Astrocyte (in vitro differentiated cells and primary cell): ENCODE measurements at regions not wholly inside any gene's neighbourhood (a gene's known extent, or its start where the extent isn't known, plus 50 kb on each side); places are given as distances from the start of the nearest gene placed in this dataset.
A peak's percentile ranks its signal among the peaks of the same experiment; 100 is the strongest.

Source experiments
- DNase-seq: peaks from one replicate; pipeline ENCODE4 v3.0.0-alpha.2; 2010; ENCODE audit warnings: low read depth
- FAIRE-seq: peaks from 2 replicates; lab custom pipeline; 2011; peaks lifted over from hg19 to GRCh38; lab: Jason Lieb, UNC
- H2AFZ ChIP-seq: 2 replicates; pipeline ENCODE4 v1.6.0; 2012; ENCODE audit warnings: low read depth, low read length, inconsistent platforms
- H3K27ac ChIP-seq: 2 replicates; pipeline ENCODE4 v1.5.1; 2011; ENCODE audit warnings: low read depth, low read length, inconsistent platforms
- H3K27me3 ChIP-seq: 2 replicates; pipeline ENCODE4 v1.6.0; 2011; ENCODE audit warnings: low read length, inconsistent platforms; ENCODE audit not compliant: insufficient read depth
- H3K36me3 ChIP-seq: 2 replicates; pipeline ENCODE4 v1.5.1; 2011; ENCODE audit warnings: low read length, inconsistent platforms; ENCODE audit not compliant: insufficient read depth
- H3K4me1 ChIP-seq: 2 replicates; pipeline ENCODE4 v1.5.1; 2011; ENCODE audit warnings: low read length, inconsistent platforms; ENCODE audit not compliant: insufficient read depth
- H3K4me2 ChIP-seq: 2 replicates; pipeline ENCODE4 v1.6.0; 2012; ENCODE audit warnings: low read length, inconsistent platforms
- H3K4me3 ChIP-seq: 2 replicates; pipeline ENCODE4 v1.5.1; 2011; ENCODE audit warnings: low read depth, mild to moderate bottlenecking, low read length, inconsistent platforms; ENCODE audit not compliant: insufficient read depth
- H3K79me2 ChIP-seq: 2 replicates; pipeline ENCODE4 v1.6.0; 2012; ENCODE audit warnings: mild to moderate bottlenecking, low read length, inconsistent platforms; ENCODE audit not compliant: insufficient read depth
- H3K9ac ChIP-seq: 2 replicates; pipeline ENCODE4 v1.6.0; 2012; ENCODE audit warnings: mild to moderate bottlenecking, low read length, inconsistent platforms
- H3K9me3 ChIP-seq: 2 replicates; pipeline ENCODE4 v1.5.1; 2012; ENCODE audit warnings: low read depth, mild to moderate bottlenecking, low read length, inconsistent platforms; ENCODE audit not compliant: insufficient read depth
- H4K20me1 ChIP-seq: 2 replicates; pipeline ENCODE4 v1.6.0; 2012; ENCODE audit warnings: low read length, inconsistent platforms; ENCODE audit not compliant: insufficient read depth
- H3K27ac Mint-ChIP-seq: one replicate; pipeline ENCODE4 v1.8.0; 2021; ENCODE audit warnings: mild to moderate bottlenecking, mixed read lengths; ENCODE audit not compliant: unreplicated experiment
- H3K27me3 Mint-ChIP-seq: one replicate; pipeline ENCODE4 v1.8.0; 2021; ENCODE audit warnings: low read depth, mixed read lengths; ENCODE audit not compliant: unreplicated experiment
- H3K36me3 Mint-ChIP-seq: one replicate; pipeline ENCODE4 v1.8.0; 2021; ENCODE audit warnings: low read depth, mixed read lengths; ENCODE audit not compliant: unreplicated experiment
- H3K4me1 Mint-ChIP-seq: one replicate; pipeline ENCODE4 v1.8.0; 2021; ENCODE audit warnings: low read depth, mixed read lengths; ENCODE audit not compliant: unreplicated experiment
- H3K4me3 Mint-ChIP-seq: one replicate; pipeline ENCODE4 v1.8.0; 2021; ENCODE audit warnings: mild to moderate bottlenecking, moderate library complexity, mixed read lengths; ENCODE audit not compliant: unreplicated experiment
- H3K9me3 Mint-ChIP-seq: one replicate; pipeline ENCODE4 v1.8.0; 2021; ENCODE audit warnings: mild to moderate bottlenecking, mixed read lengths; ENCODE audit not compliant: unreplicated experiment
- EZH2 ChIP-seq: IDR thresholded peaks from 2 replicates; pipeline ENCODE4 v1.6.1; 2012; ENCODE audit warnings: mild to moderate bottlenecking, low read length, inconsistent platforms; ENCODE audit not compliant: insufficient read depth
- TF ChIP-seq, protein P1 (sequence below): IDR thresholded peaks from 2 replicates; pipeline ENCODE4 v1.5.1; 2011; ENCODE audit warnings: low read depth, mild to moderate bottlenecking, inconsistent platforms, low read length, moderate library complexity; ENCODE audit not compliant: insufficient read depth

DNA sequence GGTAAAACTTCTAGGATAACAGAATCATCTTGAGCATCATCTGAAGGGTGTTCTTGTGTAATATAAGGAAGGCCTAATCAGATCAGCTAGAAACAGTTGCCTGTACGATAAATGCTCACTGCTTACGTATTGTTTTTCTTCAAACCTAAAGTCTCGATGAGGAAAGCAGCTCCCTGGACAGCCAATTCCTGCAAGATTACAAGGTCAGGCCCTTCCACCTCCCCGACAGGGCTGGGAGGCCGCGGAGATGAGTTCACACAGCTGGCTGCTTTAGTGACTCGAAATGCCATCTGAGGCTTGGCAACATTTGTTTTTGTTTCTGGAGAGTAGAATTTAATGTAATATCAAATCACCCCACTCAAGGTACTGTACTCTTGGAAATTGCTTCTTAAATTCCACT, 95.1 kb upstream of the PFKP start:
- FAIRE-seq (no peak), DNase-seq (no peak)
- Mint-ChIP-seq H3K27ac (peak overlapping the region; percentile 75), H3K4me3 (no peak overlapping the region), H3K36me3 (no peaks in the 10 kb centered on the region), H3K9me3 (no peaks in the 10 kb centered on the region), H3K4me1 (peaks cover 27% of the 10 kb centered on the region), H3K27me3 (no peaks in the 10 kb centered on the region)
- Histone ChIP-seq H3K4me1 (no peaks in the 10 kb centered on the region), H3K9me3 (no peaks in the 10 kb centered on the region), H3K27ac (no peak overlapping the region), H3K27me3 (no peaks in the 10 kb centered on the region), H2AFZ (no peak overlapping the region), H3K4me3 (no peak overlapping the region), H4K20me1 (no peaks in the 10 kb centered on the region), H3K9ac (no peak overlapping the region), H3K36me3 (no peaks in the 10 kb centered on the region), H3K79me2 (no peaks in the 10 kb centered on the region), H3K4me2 (no peak overlapping the region)
- TF ChIP-seq, protein P1, sequence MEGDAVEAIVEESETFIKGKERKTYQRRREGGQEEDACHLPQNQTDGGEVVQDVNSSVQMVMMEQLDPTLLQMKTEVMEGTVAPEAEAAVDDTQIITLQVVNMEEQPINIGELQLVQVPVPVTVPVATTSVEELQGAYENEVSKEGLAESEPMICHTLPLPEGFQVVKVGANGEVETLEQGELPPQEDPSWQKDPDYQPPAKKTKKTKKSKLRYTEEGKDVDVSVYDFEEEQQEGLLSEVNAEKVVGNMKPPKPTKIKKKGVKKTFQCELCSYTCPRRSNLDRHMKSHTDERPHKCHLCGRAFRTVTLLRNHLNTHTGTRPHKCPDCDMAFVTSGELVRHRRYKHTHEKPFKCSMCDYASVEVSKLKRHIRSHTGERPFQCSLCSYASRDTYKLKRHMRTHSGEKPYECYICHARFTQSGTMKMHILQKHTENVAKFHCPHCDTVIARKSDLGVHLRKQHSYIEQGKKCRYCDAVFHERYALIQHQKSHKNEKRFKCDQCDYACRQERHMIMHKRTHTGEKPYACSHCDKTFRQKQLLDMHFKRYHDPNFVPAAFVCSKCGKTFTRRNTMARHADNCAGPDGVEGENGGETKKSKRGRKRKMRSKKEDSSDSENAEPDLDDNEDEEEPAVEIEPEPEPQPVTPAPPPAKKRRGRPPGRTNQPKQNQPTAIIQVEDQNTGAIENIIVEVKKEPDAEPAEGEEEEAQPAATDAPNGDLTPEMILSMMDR = no peak
- no peak for TF ChIP-seq EZH2

DNA sequence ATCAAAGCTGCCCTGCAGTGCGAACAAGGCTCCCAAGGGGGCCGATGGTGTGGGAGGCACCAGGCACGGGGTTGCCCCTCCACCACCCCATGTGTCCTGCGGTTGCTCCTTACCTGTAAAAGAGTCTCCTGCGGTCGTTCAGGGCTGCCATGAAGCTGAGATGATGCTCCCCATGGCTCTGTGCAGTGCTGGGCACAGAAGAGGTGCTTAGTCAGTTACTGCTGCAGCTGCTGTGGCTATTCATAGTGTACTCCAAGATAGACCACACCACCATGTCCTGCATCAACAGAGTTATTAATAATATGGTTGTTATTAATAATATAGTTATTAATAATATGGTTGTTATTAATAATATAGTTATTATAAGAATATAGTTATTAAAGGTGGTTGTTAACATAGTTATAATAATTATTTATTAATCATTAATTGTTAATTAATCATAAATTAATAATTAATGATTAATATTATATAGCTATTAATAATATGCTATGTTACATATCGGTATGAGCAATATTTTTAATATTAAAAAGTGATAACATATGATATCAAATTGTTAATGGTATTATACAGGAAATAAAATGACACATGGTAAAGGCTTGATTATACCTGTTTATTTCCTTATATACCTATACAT, 97.0 kb upstream of the PFKP start:
- TF ChIP-seq, protein P1 = no peak
- no peak for TF ChIP-seq EZH2
- Histone ChIP-seq H3K36me3 (no peaks in the 10 kb centered on the region), H3K27ac (no peak overlapping the region), H2AFZ (no peak overlapping the region), H4K20me1 (no peaks in the 10 kb centered on the region), H3K79me2 (no peaks in the 10 kb centered on the region), H3K4me1 (no peaks in the 10 kb centered on the region), H3K4me2 (no peak overlapping the region), H3K9me3 (no peaks in the 10 kb centered on the region), H3K27me3 (no peaks in the 10 kb centered on the region), H3K9ac (no peak overlapping the region), H3K4me3 (no peak overlapping the region)
- no peak for DNase-seq
- H3K4me1 Mint-ChIP-seq = peaks cover 27% of the 10 kb centered on the region
- no peaks in the 10 kb centered on the region for H3K27me3 Mint-ChIP-seq
- no peak overlapping the region for H3K27ac Mint-ChIP-seq
- H3K9me3 Mint-ChIP-seq = no peaks in the 10 kb centered on the region
- H3K4me3 Mint-ChIP-seq = no peak overlapping the region
- no peak for FAIRE-seq
- no peaks in the 10 kb centered on the region for H3K36me3 Mint-ChIP-seq

DNA sequence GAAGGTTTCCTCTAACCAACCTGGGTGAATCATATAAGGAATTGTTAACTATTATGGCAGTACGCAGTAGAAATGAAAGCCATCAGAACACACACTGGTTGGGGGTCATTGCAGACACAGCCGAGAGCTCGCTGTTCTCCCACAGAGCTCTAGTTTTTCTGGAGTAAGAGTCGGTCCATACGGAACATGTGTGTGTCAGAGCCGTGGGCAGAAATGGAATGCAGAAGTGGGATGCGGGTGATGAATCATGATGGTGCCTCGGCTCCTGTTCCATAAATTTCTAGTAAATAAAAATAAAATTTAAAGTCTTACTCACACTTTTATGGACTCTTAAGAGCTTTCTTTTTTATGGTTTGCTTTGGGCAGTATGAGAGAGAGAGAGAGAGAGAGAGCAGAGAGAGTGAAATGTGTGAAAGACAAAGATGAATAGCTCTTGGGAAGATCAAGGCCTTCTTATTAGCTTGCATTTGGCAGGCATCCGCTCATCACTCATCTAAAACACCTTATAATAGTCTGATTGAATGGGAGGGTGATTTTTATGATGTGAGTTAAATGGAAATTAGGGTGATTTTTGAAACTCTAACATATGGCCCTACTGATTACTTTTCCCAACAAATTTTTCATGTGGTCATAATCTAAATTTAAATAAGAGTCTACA, 98.8 kb upstream of the PFKP start:
- Histone ChIP-seq H3K27me3 (no peaks in the 10 kb centered on the region), H3K9me3 (no peaks in the 10 kb centered on the region), H3K4me2 (peak overlapping the region; percentile 43), H3K9ac (no peak overlapping the region), H2AFZ (no peak overlapping the region), H3K4me3 (no peak overlapping the region), H3K36me3 (no peaks in the 10 kb centered on the region), H3K4me1 (no peaks in the 10 kb centered on the region), H4K20me1 (no peaks in the 10 kb centered on the region), H3K27ac (peak overlapping the region; percentile 15), H3K79me2 (no peaks in the 10 kb centered on the region)
- DNase-seq (peak; percentile 85), FAIRE-seq (no peak)
- no peaks in the 10 kb centered on the region for H3K36me3 Mint-ChIP-seq
- H3K4me1 Mint-ChIP-seq = peaks cover 27% of the 10 kb centered on the region
- TF ChIP-seq, protein P1 = no peak
- H3K4me3 Mint-ChIP-seq = no peak overlapping the region
- no peaks in the 10 kb centered on the region for H3K9me3 Mint-ChIP-seq
- H3K27ac Mint-ChIP-seq = no peak overlapping the region
- H3K27me3 Mint-ChIP-seq = no peaks in the 10 kb centered on the region
